Stimulated activated effector memory CD8-positive, alpha-beta T cell treated with anti-CD3 and anti-CD28 coated beads, Interleukin-12 subunit alpha, Interleukin-12 subunit beta, amount 100 ng/mL, for 72 hours (primary cell): ENCODE measurements at regions not wholly inside any gene's neighbourhood (a gene's known extent, or its start where the extent isn't known, plus 50 kb on each side); places are given as distances from the start of the nearest gene placed in this dataset.

Source experiments
- ATAC-seq: fragments of 150-1000 bp; cut with Tn5 transposase; 2 replicates; pipeline ENCODE4 v1.10.0; 2021
- DNase-seq, 2 donors: peaks; one replicate each; pipeline ENCODE4 v3.0.0; 2021 to 2022; ENCODE audit warnings: low spot score in 2 of 2
- H3K27ac Mint-ChIP-seq: one replicate; pipeline ENCODE4 v1.8.0; 2022; ENCODE audit warnings: mild to moderate bottlenecking, mixed read lengths
- H3K36me3 Mint-ChIP-seq: one replicate; pipeline ENCODE4 v1.8.0; 2022; ENCODE audit warnings: mild to moderate bottlenecking, mixed read lengths
- H3K4me1 Mint-ChIP-seq: one replicate; pipeline ENCODE4 v1.8.0; 2022; ENCODE audit warnings: mixed read lengths
- H3K4me3 Mint-ChIP-seq: one replicate; pipeline ENCODE4 v1.8.0; 2022; ENCODE audit warnings: mild to moderate bottlenecking, mixed read lengths
- H3K9me3 Mint-ChIP-seq: one replicate; pipeline ENCODE4 v1.8.0; 2022; ENCODE audit warnings: mixed read lengths

DNA sequence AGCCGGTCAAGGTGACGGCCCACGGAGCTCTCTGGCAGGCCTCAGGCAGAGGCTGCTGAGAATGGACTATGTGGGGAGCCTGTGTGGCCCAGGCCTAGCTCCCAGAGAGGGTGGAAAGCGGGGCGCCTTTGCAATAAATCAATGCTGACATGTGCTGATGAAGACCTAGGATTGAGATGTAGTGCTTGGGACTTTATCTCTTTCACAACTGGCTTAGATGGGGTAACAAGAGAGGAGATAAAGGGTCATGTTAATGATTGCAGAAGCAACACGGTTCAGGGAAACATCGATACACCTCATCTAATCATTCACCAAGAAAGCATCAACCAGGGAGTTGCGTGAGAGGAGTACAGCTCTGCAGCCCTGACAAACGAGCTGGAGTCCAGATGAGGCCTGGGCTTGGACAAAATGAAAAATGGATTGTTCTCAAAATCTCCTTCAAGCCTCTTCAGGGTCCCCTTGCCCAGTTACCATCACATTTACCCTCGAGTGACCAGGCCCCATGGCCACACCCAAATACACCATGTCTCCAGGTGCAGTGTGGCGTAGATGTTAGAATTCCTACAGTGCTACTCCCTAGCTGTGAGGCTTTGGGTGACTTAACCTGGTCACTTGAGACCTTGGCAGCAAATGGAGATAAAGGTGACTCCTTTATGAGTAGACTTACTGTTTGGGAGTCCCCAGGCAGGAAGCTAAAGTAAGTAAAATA is 146.4 kb upstream of the LIPC start:
- no peaks in the 10 kb centered on the region for H3K36me3 Mint-ChIP-seq
- H3K9me3 Mint-ChIP-seq = no peaks in the 10 kb centered on the region
- H3K27ac Mint-ChIP-seq = peak overlapping the region; percentile 46
- no peak for DNase-seq
- ATAC-seq = no peak
- peaks cover under 1% of the 10 kb centered on the region for H3K4me1 Mint-ChIP-seq
- H3K4me3 Mint-ChIP-seq = no peak overlapping the region

- Mint-ChIP-seq H3K9me3 (no peaks in the 10 kb centered on the region), H3K4me1 (peaks cover 5% of the 10 kb centered on the region), H3K27ac (no peak overlapping the region), H3K4me3 (no peak overlapping the region), H3K36me3 (no peaks in the 10 kb centered on the region)
- no peak for ATAC-seq
- DNase-seq = no peak
Measured at GRCh38 chr15:58285921-58286278, 145.9 kb upstream of the LIPC start.

GRCh38 chr15:58286523-58286922 is 145.3 kb upstream of the LIPC start:
- Mint-ChIP-seq H3K4me3 (no peak overlapping the region), H3K4me1 (peaks cover 10% of the 10 kb centered on the region), H3K36me3 (no peaks in the 10 kb centered on the region), H3K9me3 (no peaks in the 10 kb centered on the region), H3K27ac (no peak overlapping the region)
- DNase-seq (no peak), ATAC-seq (no peak)

DNA sequence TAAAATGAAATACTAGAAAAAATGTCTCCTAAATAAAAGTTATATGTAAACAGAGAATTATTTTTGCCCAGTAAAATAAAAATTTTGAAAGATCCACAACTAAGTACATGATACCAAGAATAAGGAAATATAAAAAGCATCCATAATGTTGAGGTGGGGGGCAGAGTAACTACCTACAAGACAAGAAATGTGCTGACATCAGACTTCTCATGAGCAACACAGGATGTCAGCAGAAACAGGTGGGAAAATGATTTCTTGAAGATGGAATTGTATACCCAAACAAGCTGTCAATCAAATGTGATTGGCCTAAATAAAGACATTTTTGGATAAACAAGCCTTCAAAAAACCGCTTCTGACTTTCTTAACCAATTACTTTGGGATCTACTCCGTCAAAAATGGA is 143.9 kb upstream of the LIPC start:
- H3K27ac Mint-ChIP-seq = no peak overlapping the region
- H3K4me3 Mint-ChIP-seq = no peak overlapping the region
- peaks cover 23% of the 10 kb centered on the region for H3K4me1 Mint-ChIP-seq
- ATAC-seq (no peak), DNase-seq (no peak)
- H3K36me3 Mint-ChIP-seq = no peaks in the 10 kb centered on the region
- H3K9me3 Mint-ChIP-seq = no peaks in the 10 kb centered on the region

- H3K4me3 Mint-ChIP-seq = no peak overlapping the region
- ATAC-seq = no peak
- no peak overlapping the region for H3K27ac Mint-ChIP-seq
- H3K36me3 Mint-ChIP-seq = no peaks in the 10 kb centered on the region
- no peak for DNase-seq
- no peaks in the 10 kb centered on the region for H3K9me3 Mint-ChIP-seq
- peaks cover 24% of the 10 kb centered on the region for H3K4me1 Mint-ChIP-seq
Measured at GRCh38 chr15:58288592-58288991, 143.2 kb upstream of the LIPC start.

DNA sequence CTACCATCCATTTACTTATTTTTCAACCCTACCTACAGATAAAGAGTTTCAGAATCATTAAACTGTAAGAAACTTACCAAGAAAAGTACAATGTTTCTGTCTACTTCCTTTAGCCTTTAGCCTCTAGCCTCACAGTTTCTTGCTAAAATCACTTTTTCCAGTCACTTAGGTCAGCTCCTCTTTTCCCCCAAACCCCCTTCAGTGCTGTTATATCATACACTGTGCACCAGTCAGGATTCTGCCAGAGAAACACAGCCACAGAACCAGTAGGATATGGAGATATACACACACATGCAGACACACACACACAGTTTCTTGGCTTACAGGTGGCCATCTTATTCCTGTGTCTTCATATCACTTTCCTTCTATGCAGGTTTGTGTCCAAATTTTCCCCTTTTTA is 139.9 kb upstream of the LIPC start:
- Mint-ChIP-seq H3K9me3 (no peaks in the 10 kb centered on the region), H3K36me3 (no peaks in the 10 kb centered on the region), H3K4me3 (no peak overlapping the region), H3K27ac (peak overlapping the region; percentile 20), H3K4me1 (peaks cover 24% of the 10 kb centered on the region)
- ATAC-seq (no peak), DNase-seq (no peak)

DNA sequence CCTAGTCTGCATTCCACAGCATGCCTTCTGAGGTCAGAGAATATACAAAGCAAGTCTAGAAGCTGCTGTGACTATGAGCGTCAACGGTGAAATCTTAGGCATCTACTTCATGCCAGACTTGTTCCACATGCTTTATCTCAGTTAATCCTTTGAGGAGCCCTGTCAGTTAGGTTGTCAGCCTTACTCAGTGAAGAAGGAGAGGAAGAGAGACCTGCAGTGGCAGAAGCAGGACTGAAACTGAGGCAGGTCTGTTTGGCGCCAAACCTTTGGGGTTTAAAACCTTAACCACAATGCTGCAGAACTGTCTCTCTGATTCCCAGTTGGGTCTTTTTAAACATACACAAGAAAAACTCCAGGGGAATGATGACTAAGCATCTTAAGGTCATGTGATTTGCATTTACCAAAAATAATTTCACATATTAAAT is 139.0 kb upstream of the LIPC start:
- Mint-ChIP-seq H3K9me3 (no peaks in the 10 kb centered on the region), H3K4me3 (no peak overlapping the region), H3K36me3 (no peaks in the 10 kb centered on the region), H3K27ac (no peak overlapping the region), H3K4me1 (peaks cover 24% of the 10 kb centered on the region)
- DNase-seq (no peak), ATAC-seq (peak; percentile 37)

DNA sequence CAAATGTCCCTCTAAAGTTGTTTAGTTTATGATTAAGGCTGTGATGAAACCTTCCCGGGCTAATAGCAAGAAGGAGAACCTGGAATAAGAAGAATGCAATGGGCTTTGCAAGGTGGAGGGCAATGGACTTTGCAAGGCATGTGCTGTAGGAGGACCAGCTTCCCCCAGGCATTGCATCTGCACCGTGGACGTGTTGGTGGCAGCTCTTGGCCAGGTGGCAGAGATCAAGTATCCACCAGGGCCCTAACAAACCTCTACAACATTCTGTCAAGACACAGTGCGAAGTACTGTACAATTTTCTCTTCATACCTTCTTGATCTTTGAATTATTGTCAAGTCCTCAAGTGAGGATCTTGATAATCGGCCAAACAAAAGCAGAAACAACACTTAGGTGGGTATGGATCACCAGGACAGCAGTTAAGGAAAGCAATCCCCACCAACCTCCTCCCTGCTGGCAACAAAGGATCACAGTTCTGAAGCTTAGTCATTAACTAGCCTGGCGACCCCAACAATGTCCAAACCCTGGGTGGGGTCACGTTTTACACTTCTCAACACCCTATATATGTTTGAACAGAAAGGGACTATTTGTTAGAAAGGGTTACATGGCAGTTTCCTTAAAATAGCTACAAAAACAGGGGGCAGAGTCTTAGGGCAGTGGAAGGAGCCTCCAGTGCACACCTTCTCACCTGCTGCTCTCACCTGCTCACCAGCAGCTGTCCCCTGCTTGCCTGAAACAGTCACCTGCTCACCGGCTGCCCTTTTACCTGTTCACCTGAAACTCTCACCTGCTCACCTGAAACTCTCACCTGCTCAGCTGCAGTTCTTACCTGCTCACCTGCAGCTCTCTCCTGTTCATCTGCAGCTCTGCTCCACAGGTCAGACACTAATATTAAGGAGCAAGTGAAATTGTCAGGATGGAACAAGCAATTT is 137.9 kb upstream of the LIPC start:
- DNase-seq (no peak), ATAC-seq (no peak)
- Mint-ChIP-seq H3K4me3 (no peak overlapping the region), H3K9me3 (no peaks in the 10 kb centered on the region), H3K4me1 (peaks cover 24% of the 10 kb centered on the region), H3K27ac (no peak overlapping the region), H3K36me3 (no peaks in the 10 kb centered on the region)

DNA sequence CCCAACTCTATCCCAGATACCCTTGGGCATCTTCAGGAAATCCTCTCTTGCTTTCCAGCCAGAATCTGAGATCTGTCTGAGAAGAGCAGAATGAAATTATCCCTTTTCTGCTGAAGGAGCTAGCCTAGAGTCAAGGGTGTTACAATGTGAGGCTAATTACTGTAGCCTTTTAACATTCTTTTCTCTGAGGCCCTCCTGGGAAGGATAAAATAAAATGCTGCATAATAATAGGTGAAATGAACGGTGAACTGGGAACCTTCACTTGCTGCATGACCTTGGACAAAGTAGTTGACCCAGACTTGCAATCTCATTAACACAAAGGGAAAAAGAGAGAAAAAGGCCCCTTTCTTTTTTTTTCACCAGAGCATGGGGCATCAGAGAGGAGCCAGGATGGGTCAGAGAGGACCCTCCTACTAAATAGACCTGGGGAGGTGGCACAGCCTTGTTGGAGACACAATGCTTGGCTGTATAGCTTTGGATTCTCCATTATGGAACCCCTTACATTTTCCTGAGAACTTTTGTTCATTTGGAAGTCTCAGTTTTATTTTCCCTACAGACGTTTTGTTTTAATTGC is 137.0 kb upstream of the LIPC start:
- no peak overlapping the region for H3K27ac Mint-ChIP-seq
- no peak overlapping the region for H3K4me3 Mint-ChIP-seq

DNA sequence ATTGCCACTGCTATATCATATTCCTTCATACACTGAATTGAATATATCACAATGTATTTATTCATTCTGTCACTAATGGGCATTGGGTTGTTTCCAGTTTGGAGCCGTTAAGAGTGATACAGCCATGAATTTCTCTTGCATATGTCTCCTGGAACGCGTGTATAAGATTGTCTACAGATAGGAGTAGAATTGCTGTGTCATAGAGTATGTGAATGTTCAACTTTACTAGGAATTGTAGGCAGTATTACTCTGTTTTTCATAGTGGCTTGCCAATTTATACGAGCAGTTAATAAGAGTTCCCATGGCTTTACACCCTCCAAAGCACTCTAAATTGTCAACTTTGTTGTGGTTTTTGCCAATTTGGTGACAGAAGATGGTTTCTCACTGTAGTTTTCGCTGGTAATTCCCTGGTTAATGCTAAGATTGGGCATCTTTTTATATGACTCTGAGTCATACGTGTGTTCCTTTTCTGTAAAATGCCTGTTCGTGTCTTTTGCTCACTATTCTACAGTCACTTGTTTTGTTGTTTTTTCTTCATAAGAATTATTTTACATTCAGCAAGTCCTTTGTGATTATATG is 136.1 kb upstream of the LIPC start:
- H3K27ac Mint-ChIP-seq = no peak overlapping the region
- DNase-seq (no peak), ATAC-seq (no peak)
- H3K4me3 Mint-ChIP-seq = no peak overlapping the region
- H3K9me3 Mint-ChIP-seq = no peaks in the 10 kb centered on the region
- peaks cover 20% of the 10 kb centered on the region for H3K4me1 Mint-ChIP-seq
- no peaks in the 10 kb centered on the region for H3K36me3 Mint-ChIP-seq

More for the DNA sequence above, 137.0 kb upstream of the LIPC start:
- DNase-seq = no peak
- ATAC-seq = no peak
- Mint-ChIP-seq H3K9me3 (no peaks in the 10 kb centered on the region), H3K36me3 (no peaks in the 10 kb centered on the region), H3K4me1 (peaks cover 24% of the 10 kb centered on the region)

DNA sequence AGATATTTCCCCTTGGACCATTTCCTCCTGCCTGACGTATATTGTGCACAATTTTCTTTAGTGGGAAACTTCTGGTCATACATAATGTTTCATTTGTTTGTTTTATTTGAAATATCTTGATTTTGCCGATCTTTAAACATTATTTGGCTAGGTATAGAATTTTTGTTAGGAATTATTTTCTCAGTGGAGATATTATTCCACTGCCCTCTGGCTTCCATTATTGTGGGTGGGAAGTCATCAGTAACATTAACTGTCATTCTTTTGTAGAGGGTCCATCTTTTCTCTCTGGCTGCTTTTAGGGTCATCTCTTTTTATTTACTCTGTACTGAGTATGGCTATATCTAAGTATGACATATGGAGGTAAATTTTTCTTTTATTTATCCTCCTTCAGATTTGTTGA is 135.5 kb upstream of the LIPC start:
- H3K9me3 Mint-ChIP-seq = no peaks in the 10 kb centered on the region
- no peak overlapping the region for H3K4me3 Mint-ChIP-seq
- ATAC-seq (no peak), DNase-seq (no peak)
- H3K36me3 Mint-ChIP-seq = no peaks in the 10 kb centered on the region
- peaks cover 16% of the 10 kb centered on the region for H3K4me1 Mint-ChIP-seq
- H3K27ac Mint-ChIP-seq = no peak overlapping the region

DNA sequence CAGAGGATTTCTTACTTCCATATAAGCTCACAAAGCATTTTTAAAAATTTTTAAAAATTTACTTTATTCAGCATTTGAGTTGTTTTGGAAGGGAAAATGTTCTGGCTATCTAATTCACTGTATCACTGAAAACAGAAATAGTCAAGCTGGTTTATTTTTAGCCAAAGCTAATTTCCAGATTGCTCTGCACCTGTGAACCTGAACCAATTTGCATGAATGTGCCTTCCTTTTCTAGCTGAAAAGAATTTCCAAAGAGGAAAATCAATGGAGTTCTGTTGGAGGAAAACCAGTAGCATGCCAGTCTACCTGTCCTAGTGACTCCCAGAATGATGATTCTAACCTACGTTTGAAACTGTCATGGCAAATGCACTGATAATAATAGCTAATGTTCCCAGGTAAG is 134.2 kb upstream of the LIPC start:
- Mint-ChIP-seq H3K4me3 (no peak overlapping the region), H3K27ac (no peak overlapping the region)
- no peak for ATAC-seq

GRCh38 chr15:58298879-58299850 is 132.6 kb upstream of the LIPC start:
- H3K9me3 Mint-ChIP-seq = no peaks in the 10 kb centered on the region
- H3K4me1 Mint-ChIP-seq = no peaks in the 10 kb centered on the region
- no peak overlapping the region for H3K27ac Mint-ChIP-seq
- H3K4me3 Mint-ChIP-seq = no peak overlapping the region
- DNase-seq = no peak
- no peak for ATAC-seq
- no peaks in the 10 kb centered on the region for H3K36me3 Mint-ChIP-seq

More for the DNA sequence above, 134.2 kb upstream of the LIPC start:
- Mint-ChIP-seq H3K9me3 (no peaks in the 10 kb centered on the region), H3K4me1 (peaks cover 3% of the 10 kb centered on the region), H3K36me3 (no peaks in the 10 kb centered on the region)
- no peak for DNase-seq

- Mint-ChIP-seq H3K36me3 (no peaks in the 10 kb centered on the region), H3K4me3 (no peak overlapping the region), H3K27ac (no peak overlapping the region), H3K9me3 (no peaks in the 10 kb centered on the region), H3K4me1 (peaks cover 7% of the 10 kb centered on the region)
- DNase-seq (no peak), ATAC-seq (no peak)
Measured at GRCh38 chr15:58302832-58303231, 129.0 kb upstream of the LIPC start.
